ENCODE measurements at regions not wholly inside any gene's neighbourhood (a gene's known extent, or its start where the extent isn't known, plus 50 kb on each side); places are given as distances from the start of the nearest gene placed in this dataset.

DNA sequence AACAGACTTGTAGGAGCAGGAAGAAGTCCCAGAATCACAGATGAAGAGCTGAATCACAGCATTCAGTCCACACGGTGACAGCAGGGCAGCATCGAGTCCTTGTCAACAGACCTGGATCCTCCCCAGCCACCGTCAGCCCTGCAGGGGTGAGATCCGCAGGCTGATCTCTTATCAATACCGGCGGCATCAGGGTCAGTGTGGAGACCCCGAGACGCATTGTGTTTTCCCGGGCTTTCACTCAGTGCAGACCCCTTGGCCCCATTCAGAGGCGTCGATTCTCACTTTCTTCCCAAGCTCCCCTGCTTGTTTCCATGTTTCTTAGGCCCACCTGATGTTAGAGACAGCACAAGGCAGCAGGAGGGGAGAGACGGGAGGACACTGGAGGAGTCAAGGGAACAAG is 609.6 kb downstream of the PTPRU start:
- DNase-seq (ENCODE audit: low read depth in 2 of 2) = no peak

DNA sequence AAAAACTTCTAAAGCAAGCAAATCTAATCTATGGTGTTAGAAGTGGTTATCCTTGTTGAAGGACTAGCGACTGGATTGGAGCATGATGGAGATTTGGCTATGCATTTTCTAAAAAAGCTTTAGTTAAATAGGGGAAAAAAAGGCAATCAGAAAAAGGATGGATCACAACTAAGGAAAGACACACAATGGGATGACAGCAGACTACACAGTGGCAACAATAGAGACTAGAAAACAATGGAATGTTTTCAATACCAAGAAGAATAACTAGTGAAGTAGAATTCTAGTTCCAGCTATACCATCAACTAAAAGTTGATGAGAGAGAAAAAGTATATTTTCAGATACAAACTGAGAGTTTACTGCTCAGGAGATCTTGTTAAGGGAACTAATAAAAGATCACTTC is 605.8 kb downstream of the PTPRU start:
- DNase-seq (ENCODE audit: low read depth in 2 of 2) = no peak

DNA sequence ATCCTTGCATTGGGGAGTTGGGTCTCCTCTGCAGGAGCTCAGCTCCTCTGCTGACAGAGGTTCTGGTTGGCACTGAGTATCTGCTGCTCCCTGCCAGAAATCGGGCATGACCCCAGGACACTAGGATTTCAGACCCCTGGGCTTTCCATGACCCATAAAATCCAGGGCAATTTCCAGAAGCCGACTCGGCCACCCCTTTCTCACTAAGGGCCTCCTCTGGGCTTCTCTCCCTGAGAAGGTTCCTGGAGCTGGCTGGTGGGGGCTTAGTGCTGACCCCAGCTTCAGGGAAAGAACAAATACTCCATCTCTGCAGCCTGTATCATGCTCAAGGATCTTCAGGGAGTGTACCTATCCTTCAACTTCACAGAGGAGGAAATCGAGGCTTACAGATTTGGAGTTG is 603.4 kb downstream of the PTPRU start:
- DNase-seq (ENCODE audit: low read depth in 2 of 2) = no peak

DNA sequence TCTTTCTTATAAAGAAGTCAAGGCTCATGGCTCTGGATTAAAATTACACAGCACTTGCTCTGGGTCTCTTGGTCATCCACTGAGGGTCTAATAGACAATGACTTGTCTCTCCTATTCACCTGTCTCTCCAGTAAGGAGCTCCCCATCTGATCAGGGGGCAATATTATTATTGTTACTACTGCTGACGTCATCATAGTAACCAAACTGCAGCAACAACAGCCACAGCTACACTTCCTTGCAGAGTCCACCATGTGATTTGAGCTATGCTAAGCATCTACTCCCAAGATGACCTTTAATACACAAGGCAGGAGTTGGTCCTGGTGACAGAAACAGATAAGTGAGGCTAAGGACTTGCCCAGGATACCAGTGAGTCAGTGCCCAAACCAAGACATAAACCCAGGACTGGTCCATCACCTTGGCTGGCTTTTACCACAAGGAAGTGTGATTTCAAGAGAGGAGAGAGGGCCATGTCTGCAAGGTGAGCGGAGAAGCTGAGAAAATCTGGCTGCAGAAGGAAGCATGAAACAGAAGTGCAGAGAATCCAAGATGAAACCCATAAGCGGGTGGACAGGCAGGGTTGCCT is 602.5 kb downstream of the PTPRU start:
- DNase-seq (ENCODE audit: low read depth in 2 of 2) = no peak

DNA sequence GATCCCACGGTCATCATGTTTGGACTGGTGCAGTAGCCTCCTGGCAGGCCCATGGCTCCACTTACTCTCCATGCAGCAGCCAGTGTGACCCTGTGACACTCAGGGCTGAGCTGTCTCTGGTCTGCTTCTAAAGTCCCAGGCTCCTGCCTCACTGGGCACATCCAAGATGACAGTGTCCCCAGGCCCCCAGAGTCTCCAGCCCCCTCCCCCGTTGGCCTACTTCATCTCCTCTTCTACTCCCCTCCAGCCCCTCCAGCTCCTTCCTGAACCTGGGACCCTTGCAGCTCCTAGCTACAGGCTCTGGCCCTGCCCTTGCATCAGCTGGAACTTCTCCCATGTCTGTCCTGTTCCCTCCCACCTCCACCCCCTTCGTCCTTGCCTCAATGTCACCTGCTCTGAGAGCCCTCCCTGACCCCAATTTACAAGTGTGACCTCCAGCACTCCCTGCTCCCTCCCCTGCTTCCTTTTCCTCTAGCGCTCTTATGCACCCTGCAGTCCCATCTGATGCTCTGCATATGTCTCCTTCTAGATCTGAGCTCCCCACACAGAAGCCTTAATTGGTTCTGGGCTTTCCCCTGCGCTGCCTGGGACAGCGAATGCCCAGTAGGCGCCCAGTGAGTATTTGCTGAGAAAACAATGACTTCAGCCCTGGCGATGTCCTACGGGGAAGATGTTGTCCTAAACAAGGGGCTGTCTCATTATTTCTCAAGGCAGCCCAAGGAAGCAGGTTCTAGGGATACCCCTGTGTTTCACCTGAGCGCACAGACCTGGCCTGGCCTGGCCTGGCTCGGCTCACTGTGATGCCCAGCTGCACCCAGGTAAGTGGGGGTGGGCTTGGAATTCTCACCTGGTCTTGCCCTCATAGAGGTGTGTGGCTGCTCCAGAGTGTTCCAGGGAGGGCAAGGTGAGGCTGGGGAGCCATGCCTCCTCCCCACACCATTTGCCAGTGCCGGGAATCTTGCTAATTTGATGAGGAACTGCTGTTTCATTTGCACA is 600.6 kb downstream of the PTPRU start:
- no peak for DNase-seq (ENCODE audit: low read depth in 2 of 2)

DNA sequence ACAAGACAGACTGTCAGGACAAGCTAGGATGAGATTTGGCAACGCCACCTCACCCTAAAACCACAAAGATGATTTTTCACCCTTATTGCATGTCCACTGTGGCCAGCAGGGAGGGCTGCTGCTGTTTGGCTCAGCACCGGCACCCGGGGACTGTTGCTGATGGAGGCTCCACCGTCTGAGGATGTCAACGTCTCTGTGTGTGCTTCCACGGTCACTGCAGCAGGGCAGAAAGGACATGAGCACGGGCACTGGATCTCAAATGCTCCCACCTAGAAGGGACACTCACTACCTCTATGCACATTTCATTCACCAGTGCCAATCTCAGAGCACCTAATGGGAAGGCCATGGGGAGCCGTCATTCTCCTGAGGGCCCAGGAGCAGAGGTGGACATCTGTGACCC is 599.6 kb downstream of the PTPRU start:
- DNase-seq (ENCODE audit: low read depth in 2 of 2) = no peak

DNA sequence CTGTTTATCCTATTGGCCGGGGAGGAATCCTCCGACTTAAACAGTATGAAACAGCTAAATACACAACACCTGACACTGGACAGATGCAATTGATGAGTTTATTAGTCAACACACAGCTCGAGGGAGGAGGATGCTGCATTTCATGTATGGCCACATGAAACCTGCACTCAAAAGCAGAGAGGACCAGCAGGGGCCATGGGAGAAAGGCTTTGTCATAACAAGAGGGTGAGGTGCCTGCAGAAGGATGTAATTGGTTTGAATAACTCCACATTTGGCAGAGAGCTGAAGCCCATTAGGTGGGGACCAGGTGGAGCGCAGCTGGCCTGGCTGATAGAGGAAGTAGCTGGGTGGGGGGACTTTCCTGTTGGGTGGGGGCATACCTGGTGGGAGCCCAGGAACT is 599.1 kb downstream of the PTPRU start:
- DNase-seq (ENCODE audit: low read depth in 2 of 2) = no peak

DNA sequence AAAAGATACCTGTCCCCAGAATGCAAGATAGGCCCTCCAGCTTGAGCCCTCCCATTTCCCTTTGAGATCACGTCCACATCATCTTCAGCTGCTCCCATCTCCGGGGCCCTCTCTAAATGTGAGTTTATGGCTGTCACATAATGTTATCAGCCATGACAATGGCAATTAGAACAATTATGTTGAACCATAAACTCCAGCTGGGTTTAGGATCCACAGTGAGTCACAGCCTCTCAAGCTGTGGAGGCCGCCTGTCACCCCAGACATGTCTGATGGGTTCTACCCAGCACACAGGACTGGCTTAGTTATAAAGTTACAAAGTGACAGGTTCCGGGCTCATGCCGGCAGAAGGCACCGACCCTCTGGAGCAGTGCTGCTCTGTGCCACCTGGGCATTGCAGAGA is 597.3 kb downstream of the PTPRU start:
- no peak for DNase-seq (ENCODE audit: low read depth in 2 of 2)

DNA sequence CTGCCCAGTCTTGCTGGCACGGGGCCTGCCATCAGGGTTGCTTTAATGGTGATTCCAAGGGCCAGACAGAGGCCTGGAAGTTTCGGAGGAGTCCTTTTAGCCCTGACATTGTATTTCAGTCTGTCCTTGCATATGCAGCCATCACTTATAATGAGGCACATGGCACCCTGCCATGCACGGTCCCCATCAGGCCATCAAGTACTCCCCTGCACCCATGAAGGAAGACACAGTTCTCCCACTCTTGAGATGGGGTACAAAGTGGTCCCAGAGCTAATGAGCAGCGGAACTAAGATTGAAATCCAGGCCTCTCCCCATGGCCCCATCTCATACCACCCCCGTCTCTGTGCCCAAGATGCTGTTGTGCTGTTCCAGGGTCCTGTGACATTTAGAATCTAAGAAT is 596.6 kb downstream of the PTPRU start:
- no peak for DNase-seq (ENCODE audit: low read depth in 2 of 2)

DNA sequence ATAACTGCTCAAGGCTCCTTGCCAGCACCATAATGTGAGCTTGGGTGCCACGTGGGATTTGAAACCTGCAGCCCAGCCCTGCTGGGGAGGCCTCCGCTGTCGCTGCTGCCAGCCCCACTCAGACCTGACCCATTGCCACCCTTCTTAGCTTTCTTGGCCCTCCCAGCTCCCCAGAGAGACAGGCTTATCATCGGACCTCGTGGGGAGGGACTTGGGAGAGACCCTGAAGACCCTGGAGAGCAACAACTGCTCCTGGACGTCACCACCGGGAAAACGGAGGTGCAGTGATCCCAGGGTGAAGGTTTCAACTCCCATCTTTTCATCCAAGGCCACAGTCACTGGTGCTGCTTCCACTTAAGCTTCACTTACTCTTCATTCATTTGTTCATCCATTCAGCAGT is 596.1 kb downstream of the PTPRU start:
- DNase-seq (ENCODE audit: low read depth in 2 of 2) = no peak

DNA sequence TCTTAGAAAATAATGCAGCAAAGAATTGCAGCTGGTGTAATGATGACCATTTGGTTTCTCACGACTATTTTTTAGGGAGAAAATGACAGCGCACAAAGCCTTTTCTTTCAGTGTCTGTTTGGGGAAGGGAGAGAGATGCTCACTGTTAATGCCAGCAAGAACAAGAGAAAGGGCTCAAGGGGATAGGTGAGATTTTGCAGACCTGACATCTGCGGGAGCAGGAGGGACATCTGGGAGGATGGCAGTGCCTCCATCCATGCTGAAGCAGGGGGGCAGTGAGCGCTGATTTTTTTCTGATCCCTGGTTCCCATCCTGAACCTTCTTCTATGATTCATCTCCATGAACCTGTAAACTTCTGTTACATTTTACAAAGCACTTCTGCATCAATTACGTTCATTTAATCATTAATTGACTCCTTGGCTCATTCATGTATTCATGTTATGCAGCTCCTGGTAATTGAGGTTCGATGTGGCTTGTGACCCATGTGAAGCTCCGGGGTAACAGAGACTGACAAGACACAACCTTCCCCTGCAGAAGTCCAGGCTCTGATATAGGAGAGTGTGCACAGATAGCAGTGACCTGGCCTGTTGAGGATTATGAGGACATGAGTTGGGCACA is 595.3 kb downstream of the PTPRU start:
- no peak for DNase-seq (ENCODE audit: low read depth in 2 of 2)

DNA sequence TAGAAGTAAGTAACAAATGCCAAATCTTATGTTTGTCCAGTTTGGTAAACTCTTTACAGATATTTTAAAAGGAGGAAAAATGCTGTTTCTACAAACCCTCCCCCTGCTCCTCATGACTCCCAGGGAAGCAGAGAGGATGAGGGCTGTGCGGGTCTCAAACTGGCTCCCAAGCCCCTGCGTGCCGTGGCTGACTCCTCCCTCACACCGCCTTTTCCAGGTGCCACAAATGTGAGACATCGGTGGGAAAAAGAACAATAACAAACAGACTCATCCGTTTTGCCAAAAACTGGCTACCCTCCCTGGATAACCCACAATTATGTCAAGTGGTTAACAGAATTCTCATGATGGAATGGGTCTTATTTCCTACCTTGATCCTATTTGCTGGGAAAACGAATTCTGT is 594.6 kb downstream of the PTPRU start:
- DNase-seq (ENCODE audit: low read depth in 2 of 2) = no peak

DNA sequence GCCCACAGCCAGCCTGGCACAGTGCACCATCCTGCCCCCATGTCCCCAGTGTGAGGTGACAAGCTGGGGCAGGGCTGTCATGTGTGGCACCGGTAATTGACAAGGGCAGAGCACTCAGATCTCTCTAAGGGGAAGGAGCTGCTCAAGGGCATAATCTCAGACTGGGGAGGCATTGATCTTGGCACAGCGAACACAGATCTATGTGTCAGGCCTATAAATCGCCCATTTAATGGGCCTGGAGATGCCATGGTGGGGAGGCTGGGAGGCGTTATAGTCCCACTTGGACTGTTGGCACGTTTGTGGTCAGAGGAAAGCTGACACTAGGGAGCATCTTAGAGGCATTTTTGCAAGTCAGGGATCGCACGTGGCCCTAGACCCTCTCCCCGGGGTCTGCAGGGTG is 594.1 kb downstream of the PTPRU start:
- DNase-seq (ENCODE audit: low read depth in 2 of 2) = no peak

DNA sequence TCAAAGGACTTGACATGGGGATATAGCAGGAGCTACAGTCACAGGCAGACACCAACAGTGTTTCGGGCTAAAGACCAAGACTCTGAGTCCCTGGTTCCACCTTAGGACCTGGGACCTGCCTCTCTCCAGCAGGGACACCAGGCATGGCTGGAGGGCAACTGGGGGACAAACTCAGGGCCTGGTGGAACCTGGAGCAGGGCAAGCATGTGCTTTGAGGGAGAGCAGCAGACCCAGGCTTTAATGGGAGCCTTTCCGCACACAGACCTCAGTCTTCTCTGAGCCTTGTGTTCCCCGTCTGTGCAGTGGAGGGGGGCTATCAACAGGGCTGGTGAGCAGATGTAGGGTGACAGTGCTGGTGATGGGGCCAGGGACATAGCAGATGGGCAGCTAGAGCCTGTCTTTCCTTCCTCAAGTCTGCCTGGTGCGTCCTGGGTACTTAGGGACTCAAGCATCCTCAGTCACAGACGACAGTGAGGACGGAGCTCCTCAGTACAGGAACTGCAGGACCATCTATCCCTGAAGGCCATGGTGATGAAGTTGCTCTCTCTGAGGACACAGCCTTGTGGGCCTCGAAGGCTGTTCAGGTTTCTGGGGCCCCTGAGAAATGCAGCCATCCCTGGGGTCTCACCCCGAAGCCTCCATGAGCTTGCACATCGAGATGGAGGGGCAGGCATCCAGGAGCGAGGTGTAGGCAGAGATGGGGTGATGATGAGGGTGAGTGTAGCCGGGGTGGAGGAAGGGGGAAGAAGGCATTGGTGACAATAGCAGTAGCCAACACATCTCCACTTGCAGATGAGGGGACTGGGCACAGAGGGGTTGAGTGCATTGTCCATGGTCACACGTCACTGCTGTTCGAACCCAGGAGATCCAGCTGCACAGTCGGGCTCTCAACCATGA is 593.4 kb downstream of the PTPRU start:
- DNase-seq (ENCODE audit: low read depth in 2 of 2) = no peak

DNA sequence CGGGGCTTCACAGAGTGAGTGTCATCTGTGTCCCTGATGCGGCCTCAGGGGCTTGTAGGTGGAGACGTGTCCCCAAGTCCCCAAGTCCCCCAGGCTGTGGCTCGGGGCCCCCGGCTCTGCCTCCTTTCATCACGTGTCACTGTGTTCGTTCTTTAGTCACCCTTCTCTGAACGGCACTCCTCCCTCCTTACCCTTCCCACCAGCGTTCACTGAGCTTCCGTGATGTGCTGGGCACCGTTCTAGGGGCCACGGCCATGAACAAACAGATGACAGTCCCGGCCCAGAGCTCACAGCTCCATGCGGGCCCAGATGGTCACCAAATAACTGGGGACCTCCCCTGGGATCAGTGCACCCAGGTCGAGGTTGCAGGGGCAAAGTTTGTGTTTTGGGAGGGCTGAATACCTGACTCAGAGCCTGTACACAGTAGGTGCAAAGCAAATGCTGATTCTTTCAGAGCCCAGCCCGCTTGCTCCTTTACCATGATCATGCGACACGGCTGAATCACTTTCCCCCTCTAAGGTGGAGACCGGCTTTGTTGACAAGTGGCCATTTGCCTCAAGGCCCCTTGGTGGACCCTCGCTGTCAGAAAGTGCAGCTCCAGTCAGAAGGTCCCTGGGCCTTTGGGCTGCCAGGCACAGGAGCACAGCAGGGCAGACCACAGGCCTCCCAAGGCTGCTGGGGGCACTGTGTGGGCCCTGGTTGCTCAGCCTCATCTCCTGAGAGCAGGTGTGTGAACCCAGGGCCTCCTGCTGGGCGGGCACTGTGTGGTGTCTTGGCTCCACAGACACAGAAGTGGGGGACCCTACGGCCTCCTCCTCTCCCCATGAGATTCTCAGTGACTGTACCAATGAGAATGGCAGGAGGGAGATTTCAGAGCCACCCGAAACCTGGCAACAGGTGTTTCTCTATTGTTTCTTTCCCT is 592.5 kb downstream of the PTPRU start:
- no peak for DNase-seq (ENCODE audit: low read depth in 2 of 2)

DNA sequence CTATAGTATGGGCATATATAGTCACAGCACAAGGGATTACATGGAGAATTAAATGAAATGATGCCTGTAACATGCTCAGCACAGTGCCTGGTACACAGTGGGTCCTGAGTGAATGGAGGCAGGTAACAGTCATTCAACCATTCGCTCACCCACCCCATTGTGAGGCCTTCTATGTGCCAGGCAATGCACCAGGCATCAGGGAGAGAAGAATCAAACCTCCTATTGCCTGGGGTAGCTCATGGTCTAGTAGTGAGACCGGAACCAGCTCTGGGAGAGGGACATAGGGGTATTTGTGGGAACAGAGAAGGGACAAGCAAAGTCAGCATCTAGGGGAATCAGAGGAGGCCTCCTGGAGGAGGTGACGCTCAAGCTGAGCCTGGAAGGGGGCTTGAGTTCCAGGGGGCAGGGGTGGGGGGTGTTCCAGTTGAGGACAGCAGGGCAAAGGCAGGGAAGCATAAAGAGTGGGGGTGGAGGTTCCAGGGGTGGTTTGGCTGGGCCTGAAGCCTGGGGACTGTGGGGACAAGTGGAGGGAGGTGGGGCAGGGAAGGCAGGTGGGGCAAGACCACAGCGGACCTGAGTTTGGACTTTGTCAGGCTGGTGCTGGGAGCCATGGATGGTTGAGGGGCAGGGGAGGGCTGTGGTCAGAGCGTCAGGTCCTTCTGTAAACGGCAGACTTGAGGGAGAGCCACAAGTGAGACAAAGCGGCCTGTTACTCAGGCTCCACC is 591.6 kb downstream of the PTPRU start:
- no peak for DNase-seq (ENCODE audit: low read depth in 2 of 2)

DNA sequence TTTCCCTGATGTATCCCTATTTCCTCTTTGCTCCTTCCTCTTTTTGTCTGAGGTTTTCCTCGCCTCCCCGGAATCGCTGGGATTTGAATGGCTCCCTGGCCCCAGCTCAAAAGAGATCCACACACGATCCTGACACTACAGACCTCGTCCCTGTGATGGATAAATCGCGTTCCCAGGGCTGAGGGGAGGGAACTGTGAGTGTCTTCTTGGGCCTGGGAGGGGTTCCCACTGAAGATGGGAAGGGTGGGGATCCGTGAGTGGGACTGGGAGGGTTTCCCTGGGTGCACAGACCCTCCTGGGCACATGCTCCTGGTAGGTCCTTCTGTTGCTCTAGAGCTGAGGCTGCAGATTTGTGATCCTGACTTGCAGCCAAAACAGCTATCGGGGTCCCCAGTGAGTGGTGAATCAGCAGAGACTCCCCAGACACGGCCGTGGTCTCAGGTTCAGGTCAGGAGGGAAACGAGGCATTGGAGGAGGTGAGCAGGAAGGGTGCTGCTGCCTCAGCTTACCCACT is 591.0 kb downstream of the PTPRU start:
- DNase-seq (ENCODE audit: low read depth in 2 of 2) = no peak

DNA sequence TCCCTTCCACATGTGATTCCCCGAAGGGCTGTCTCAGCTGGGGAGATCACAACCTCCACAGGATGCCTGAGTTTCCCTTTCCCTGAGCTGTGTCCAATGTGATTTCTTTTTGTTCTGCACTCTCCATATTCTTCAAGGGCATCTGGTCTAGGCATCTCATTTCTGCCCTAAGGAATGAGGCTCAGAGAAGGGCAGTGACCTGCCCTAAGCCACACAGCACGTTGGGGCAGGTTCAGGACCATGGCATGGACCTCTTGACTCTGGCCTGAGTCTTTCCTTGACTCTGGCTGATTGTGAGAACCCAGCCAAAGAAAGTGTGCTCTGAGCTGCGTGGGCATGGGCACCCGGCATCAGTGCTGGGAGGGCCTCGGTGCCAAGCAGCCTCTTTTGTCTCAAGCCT is 590.3 kb downstream of the PTPRU start:
- DNase-seq (ENCODE audit: low read depth in 2 of 2) = no peak

DNA sequence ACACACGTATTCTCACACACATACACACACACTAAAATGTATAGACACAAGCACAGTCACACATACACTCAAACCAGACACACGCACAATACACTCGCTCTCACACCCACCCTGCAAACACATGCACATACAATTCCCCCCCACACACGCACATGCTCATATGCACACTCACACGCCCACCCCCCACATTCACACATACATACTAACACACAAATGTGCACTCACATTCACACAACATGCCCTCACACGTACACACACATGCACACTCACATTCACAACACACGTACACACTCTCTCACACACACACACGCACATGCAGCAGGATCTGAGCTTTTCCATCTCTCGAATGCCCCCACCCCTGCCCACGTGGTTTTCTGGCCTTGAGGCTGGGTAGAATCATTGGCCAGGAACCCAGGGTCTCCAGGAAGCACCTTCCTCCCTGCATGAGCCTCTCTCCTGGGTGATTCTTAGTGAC is 589.7 kb downstream of the PTPRU start:
- no peak for DNase-seq (ENCODE audit: low read depth in 2 of 2)
